GM19468 (cell line): ENCODE measurements at regions not wholly inside any gene's neighbourhood (a gene's known extent, or its start where the extent isn't known, plus 50 kb on each side); places are given as distances from the start of the nearest gene placed in this dataset.
A peak's percentile ranks its signal among the peaks of the same experiment; 100 is the strongest.
"Not testable (repeated sequence)": the region's sequence is repeated elsewhere in the genome, so short reads cannot be mapped to it uniquely, and the experiment has no call there.

Experiments used
- ATAC-seq: cut with Tn5 transposase; IDR thresholded peaks from one replicate; pipeline ENCODE4 v1.9.1; 2021; ENCODE audit warnings: mild to moderate bottlenecking, moderate library complexity, moderate number of reproducible peaks; ENCODE audit not compliant: unreplicated experiment; ENCODE audit errors: extremely low read depth

DNA sequence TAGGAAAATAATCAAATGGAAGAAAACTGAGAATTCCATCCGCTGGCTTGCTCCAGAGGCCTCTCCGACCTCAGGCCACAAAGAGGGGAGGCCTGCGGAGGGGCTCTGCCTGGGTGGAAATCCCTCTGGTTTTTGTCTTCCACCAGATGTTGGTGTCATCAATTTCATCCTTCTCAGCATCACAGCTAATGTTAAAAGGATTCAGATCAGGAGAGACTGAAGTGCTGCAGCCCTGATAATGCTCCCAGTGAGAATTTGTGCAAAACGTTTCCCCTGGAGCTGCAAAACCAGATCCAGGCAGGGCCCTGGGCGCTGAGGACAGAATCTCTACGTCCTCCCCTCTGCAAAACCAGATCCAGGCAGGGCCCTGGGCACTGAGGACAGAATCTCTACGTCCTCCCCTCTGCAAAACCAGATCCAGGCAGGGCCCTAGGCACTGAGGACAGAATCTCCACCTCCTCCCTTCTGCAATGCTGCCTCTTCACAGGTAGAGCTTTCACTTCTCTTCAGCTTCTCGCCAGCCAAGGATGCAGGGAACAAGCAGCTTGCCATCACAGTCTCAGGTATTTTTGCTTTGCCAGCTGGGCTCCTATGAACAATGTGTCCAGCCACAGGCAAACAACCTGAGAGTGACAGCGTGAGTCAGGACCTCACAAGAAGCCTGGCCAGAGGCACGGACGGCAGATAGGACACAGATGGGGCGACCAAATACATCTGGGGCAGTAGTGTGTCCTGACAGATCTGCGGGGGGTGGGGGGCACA, 81.2 kb downstream of the TMEM18 start:
- ATAC-seq: no peak

DNA sequence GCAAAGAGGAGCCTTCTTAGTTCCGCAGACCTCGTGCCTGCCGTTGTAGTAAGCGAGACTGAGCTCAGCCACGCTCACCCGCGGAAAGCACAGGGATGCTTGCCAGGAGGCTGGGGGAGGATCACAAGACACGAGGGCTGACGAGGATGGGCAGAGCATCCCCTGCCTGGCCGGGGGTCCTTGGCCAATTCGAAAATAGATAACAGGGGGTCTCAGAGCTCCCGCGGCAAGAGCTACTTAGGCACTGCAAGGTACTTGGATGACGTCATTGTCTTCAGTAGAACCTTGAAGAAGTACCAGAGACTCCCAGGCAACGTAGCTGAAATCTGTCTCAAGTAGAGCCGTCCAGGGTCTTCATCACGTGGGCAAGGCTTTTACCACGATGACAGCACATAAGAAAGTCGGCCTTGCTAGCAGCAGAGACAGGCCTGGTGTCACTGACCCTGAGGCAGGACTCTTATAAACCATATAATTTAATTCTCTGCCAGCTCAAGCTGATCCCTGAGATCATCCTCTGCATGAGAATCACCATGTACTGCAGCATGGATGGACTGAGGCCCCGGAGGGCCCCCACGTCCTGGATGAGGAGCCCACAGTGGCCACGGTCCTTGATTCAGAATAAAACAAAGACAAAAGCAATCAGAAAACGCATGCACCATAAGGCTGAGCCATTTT, 81.9 kb downstream of the TMEM18 start:
- no peak for ATAC-seq

DNA sequence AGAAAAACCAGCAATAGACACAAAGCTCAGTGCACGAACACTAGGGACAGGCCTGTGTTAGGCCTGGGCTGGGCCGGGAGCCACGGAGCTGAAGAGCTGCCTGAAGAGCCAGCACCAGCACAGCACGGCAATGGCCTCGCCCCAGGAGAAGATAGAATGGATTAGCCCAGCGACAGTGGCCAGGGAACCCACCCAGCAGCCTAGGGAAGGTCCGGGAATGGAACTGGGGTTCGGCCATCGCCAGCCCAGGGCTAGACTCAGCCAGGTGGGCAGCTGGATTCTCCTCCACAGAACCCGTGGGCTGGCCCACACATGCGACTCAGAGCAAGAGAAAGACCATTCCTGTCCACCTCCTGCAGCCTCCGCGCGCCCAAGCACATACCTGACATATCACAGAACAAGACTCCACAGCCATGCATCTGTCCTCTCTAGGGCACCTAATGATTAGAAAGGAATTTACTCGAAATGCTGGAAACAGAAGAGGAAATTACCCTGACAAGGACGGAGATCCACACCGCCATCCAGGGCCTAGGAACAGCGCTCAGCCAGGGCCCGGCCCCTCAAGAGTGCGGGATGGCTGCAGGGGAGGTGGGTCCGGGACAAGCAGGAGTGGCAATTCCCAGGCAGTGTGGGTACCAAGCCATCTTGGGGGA, 82.8 kb downstream of the TMEM18 start:
- ATAC-seq: no peak

DNA sequence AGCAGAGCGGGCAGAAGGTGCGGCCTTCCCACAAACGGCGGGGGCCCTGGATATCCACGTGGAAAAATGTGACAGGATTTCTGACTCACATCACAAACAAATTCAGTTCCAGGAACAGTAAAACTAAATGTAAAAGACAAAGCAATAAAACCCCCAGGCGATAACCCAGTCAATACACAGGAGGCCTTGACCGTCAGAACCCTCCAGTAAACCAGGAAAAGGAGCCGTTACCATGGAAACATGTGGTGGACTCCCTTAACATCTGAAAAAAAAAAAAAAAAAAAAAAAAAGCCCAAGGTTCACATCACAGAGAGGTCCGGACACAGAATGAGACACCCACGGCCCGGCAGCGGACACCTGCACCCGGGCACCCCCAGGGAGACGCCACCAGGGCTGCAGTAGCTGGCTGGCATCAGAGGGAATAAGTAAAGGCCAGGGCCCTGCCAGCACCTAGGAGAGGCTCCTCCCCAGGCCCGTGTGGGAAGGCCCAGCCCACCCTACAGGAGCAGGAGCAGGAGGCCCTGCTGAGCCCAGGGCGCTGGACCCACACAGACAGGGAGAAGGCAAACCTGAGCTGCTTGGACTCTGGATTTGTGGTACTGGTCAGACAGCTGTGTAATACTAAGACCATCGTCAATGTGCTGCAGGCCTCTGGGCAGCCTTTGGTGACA, 83.7 kb downstream of the TMEM18 start:
- no peak for ATAC-seq

DNA sequence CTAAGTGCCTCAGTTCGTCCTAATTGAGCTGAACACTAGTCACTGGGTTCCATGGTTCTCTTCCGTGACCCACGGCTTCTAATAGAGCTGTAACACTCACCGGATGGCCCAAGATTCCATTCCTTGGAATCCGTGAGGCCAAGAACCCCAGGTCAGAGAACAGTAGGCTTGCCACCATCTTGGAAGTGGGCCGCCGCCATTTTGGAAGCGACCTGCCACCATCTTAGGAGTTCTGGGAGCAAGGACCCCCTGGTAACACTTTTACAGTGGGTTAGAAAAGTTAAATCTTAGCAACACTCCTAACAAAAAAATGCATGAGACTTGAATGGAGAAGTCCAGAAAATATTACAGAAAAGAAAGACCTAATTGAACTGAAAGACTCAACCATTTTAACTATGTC, 84.5 kb downstream of the TMEM18 start:
- no peak for ATAC-seq

DNA sequence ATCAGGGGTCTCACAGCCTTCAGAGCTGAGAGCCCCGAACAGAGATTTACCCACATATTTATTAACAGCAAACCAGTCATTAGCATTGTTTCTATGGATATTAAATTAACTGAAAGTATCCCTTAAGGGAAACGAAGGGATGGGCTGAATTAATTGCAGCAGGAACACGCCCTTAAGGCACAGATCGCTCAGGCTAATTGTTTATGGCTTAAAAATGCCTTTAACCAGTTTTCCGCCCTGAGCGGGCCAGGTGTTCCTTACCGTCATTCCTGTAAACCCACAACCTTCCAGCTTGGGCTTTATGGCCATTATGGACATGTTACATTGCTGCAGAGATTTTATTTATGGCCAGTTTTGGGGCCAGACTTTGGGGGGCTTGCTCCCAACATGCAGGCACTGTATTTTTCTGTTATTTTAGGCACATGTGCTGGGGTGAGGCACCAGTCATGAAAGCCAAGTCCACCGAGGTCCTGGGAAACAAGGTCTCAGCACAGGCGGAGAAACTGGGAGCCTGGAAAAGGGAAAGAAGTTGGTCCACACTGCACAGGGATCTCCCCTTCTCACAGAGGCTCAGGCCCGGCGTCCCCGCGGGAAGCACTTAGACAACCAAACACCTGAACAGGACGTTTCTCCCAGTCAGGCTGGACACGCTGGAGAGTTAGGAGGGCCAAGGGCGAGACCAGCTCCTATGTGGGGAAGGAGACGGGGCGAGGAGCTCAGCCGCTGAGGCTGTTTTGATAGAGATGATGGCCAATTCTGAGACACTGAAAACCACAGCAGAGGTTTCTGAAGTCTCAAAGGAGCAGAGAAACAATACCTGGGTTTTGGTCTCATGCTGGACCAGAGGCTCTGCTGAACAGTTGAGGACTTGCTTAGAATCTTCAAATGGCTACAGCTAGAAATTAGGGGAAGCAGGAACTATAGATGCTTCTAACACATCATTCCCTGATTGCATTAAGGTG, 86.7 kb downstream of the TMEM18 start:
- ATAC-seq: no peak

DNA sequence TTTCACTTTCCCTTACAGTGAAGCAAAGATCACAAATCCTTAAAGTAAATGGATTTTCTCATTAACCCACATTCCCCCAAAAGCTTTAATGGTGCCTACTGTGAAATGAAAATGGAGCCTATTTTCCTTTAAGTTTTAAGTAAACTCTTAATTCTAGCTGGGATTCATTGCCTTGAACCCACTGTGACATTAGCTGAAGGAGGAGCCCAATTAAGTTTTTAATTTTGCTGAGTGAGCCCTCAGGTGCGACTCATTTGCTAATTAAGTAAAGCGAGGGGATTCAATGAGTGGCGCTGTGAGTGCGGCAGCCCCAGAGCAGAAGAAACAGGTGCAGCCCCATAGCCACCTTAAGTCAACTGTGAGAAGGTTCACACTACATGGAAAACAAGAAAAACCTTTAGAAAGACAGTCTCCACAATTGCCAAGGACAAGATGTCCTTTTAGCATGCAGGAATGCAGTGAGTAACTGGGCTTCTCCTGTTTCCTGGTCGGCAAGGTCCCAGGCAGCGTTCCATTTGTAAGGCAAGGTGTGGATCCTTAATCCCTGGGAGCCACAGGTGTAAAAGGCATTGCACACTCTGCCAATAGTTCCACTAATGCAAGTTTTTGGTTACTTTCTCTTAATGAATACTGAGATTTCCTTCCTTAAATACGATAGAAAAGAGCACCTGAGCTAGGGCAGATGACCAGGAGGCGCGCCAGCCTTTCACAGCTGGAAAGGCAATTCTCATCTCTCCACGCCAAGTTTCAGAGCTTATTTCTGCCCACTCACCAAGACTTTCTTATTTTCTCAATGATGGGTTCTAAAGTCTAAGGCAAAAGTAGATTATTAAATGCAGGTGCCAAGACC, 87.7 kb downstream of the TMEM18 start:
- no peak for ATAC-seq

DNA sequence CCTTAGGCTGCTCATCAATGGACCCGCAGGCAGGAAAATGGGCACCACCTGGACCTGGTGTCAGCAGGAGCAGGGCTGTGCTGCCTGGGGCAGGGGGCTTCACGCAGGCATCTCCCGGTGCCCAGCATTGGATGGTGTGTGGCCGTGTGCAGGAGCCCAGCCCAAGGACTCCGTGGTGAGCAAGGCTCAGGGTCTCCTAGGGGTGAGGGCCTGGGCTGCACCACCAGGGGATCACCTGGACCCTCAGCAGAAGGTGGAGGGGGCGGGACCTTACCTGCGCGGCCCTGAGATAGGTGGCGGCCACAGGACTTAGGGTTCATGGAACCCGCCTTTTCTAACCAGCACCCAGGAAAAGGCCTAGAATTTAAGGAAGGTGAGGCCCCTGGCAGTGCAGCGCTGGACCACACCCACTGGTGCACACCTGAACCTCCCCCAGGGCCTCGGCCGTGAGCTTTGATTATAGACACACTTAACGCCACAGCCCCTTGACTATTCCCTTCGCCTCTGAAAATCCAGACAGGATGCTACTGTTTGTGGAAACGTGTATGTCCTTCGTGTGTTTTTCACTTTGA, 89.0 kb downstream of the TMEM18 start:
- no peak for ATAC-seq

DNA sequence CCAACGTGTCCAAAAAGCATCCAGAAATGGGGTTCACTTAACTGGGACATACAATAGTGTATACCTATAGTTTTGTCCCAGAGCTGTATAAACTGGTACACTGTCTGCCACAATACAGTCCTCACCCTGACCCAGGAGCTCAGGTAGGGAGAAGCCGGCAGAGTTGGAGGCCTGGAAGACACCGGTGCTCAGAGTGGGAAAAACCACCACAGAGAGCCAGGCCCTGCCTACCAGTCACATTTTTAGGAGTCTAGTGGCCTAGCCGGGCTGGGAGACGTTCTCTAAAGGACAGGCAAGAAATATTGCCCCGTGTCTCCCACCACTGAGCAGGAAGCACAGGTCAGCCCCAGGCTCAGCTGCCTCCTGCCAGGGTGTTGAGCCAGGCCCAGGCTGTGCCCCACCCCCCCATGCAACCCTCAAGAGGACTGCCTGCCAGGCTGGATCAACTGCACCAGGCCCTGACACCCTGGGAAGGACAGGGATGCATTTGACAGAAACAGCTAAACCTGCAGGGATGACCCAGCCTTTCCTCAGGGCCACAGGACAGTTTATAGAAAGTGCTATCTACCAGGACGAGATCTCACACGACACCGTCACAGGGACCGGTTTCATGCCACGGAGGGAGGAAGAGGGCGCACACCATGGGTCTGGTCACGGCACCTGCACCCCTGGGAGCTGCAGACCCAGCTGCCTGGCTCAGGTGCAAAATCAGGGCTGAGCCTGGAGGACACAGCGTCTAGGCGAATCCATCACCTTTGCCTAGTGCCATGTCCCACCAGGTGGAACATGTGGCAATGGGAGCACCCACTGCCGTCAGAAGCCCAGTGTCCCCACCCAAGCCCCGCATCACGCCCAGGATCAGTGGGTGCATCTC, 89.9 kb downstream of the TMEM18 start:
- no peak for ATAC-seq

DNA sequence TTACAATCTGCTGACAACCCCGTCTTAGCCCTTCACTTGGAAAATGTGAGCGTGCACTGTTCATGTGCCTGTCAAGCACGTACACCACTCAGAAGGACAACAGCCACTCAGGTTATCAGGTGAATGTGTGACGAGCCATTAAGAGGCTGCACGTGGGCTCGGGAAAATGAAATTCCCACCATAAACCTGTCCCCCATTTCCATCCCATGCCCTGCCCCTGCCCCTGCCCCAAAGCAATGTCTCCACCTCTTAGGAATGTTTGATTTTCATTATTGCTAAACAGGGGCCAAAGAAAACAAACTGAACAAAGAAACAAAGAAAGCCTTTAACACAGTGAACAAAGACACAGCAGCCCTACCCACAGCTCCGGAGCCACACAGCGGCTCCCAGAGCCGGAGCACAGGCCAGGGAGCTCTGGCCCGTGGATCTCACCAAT, 90.5 kb downstream of the TMEM18 start:
- no peak for ATAC-seq

DNA sequence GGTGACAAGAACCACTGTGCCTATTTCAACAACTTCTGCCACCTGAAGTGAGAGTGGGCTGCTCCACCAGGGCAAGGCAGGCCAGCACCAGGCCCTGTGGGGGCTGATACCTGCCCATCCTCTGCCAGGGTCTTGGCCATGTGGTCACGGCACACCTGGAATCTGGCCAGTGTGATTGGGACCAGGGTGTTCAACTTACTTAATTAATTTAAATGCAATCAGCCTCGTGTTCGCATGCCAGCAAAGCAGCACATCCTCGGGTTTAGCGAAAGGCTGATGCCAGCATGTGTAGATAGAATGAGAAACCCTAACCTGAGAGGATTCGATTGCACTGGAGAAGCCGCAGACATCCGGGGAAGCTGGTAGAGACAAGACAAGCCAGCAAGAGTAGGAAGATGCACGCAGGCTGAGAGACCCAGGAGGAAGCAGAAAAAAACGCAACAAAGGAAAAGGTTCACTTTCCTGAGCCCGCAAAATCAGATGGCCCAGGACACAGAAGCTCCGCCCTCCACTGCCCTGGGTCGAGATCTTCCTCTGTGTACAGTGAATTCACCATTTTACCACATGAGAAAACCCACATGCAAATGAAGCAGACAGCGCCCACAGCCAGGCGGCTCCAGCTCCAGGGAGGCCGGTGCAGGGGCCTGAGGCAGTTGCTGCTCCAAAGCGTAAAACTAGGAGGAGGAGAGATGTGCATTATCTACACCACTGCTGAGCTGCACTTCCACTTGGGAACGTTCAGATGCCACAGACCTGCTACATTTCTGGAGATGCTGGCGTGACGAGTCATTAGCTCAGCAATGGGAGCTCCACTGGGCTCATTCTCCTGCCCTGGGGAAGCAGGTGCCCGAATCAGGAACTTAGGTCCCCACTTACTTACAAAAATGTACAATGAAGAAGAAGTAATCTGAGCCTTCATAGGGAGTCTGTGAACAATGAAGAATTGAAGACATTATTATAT, 92.1 kb downstream of the TMEM18 start:
- ATAC-seq: peak; percentile 76

DNA sequence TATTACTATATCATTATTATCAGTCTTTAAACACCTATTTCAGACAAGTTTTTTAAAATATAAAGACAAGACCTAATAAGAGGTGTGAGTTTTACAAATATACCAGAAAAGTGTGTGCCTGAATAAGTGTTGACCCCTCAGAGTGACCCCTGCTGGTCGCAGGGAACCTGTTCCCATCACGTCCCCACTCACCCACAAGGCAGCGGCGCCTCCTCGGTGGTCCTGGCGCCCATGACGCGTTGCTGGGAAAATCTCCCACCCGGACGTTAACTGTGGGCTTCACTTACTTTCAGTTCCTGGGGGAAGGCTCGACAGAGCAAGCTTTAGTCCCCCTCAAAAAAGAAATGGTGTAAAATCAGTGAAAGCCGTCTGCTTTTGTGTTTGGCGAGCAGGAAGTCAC, 93.5 kb downstream of the TMEM18 start:
- no peak for ATAC-seq

DNA sequence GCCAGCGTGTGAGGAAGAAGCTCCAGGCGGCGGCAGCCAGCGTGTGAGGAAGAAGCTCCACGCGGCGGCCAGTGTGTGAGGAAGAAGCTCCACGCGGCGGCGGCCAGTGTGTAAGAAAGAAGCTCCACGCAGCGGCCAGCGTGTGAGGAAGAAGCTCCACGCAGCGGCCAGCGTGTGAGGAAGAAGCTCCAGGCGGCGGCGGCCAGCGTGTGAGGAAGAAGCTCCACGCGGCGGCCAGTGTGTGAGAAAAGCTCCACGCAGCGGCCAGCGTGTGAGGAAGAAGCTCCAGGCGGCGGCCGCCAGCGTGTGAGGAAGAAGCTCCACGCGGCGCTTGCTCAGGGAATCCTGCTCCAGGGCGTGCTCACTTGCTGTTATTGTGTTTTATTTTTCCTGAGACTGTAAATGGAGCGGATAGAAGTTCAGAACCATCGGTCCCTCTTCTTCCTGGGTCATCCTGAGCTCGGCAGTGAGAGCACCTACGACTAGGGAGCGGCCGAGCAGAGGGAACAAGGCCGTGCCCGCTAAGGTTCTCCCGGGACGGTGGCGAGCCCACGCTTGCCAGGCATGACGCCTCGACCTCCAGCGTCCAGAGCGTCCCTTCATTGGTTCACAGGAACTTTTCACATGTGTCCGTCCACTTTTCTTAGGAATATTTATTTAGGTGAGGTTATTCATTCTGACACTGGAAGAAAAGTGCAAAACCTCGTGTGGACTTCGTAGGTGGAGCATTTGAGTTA, 94.2 kb downstream of the TMEM18 start:
- no peak for ATAC-seq

DNA sequence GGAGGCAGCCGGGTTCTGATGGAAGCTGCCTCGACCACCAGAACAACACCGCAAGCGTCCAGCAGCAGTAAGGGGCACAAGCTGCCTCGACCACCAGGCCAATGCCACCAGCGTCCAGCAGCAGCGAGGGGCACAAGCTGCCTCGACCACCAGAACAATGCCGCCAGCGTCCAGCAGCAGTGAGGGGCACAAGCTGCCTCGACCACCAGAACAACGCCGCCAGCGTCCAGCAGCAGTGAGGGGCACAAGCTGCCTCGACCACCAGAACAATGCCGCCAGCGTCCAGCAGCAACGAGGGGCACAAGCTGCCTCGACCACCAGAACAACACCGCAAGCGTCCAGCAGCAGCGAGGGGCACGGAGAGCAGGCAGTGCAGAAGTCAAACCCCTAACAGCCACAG, 94.9 kb downstream of the TMEM18 start:
- not testable (repeated sequence) for ATAC-seq

DNA sequence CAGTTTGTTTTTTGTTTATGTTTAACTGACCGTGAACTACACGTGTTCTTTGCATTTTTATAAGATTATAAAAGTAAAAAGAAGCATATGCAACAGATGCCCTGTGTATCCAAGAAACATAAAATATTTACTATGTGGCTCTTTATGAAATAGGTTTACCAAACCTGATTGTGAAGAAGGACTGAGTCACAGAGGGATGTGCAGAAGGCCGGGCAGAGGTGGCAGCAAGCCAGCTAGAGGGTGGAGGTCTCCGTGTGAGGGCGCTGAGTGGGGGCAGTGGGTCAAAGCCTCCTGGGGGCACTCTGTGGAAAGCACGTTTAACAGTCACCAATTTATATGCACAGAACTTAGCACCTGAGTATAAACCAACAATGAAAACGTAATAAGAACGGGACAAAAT, 97.2 kb downstream of the TMEM18 start:
- no peak for ATAC-seq

DNA sequence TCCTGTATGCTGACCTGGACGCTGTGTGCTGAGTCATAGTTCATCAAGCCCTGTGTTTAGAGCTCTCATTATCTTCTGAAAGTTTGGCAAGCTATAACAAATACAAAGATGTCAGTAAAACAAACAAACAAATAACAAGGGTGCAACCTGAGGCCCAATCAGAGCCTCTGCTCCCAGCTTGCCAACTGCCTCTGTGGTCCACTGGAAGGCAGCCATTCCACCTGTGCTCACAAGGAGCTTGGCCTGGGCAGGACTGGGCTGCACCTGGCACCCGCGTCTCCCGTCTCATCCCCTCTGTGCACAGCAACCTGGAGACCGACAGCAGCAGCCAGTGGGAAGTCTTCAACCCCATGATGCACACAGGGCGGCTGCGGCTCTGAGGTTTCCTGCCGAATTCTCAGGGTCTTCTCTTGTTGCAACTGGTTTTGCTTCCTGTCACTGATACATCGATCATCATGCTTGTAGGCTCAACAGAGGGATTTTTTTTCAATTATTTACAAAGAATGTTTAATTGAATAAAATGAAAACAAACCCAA, 97.8 kb downstream of the TMEM18 start:
- ATAC-seq: no peak
